Neural progenitor cell (in vitro differentiated cells): ENCODE measurements at regions not wholly inside any gene's neighbourhood (a gene's known extent, or its start where the extent isn't known, plus 50 kb on each side); places are given as distances from the start of the nearest gene placed in this dataset.

Experiments used
- DNase-seq: peaks from one replicate; pipeline ENCODE4 v3.0.0-alpha.2; 2016; ENCODE audit warnings: low spot score
- H2AFZ ChIP-seq: fragments of 200-600 bp; sonication (generic); replicated peaks from 2 replicates; pipeline ENCODE4 v1.6.1; 2016; ENCODE audit warnings: antibody characterized with exemption
- H3F3A ChIP-seq: fragments of 200-600 bp; sonication (generic); 2 replicates; pipeline ENCODE4 v1.6.1; 2016; ENCODE audit warnings: antibody characterized with exemption, low read depth
- H3K27ac ChIP-seq: fragments of 200-600 bp; sonication (generic); 2 replicates; pipeline ENCODE4 v1.5.1; 2016; ENCODE audit warnings: mild to moderate bottlenecking
- H3K27me3 ChIP-seq: fragments of 200-600 bp; sonication (generic); 2 replicates; pipeline ENCODE4 v1.6.1; 2016; ENCODE audit warnings: mild to moderate bottlenecking, moderate library complexity
- H3K36me3 ChIP-seq: fragments of 200-600 bp; sonication (generic); 2 replicates; pipeline ENCODE4 v1.5.1; 2016
- H3K4me1 ChIP-seq: fragments of 200-600 bp; sonication (generic); 2 replicates; pipeline ENCODE4 v1.6.1; 2016; ENCODE audit warnings: mixed run types
- H3K4me2 ChIP-seq: fragments of 200-600 bp; sonication (generic); 2 replicates; pipeline ENCODE4 v1.6.1; 2016
- H3K4me3 ChIP-seq: fragments of 200-600 bp; sonication (generic); 2 replicates; pipeline ENCODE4 v1.5.1; 2016
- H3K79me2 ChIP-seq: fragments of 200-600 bp; sonication (generic); 2 replicates; pipeline ENCODE4 v1.6.1; 2016; ENCODE audit warnings: low read depth
- H3K9ac ChIP-seq: fragments of 200-600 bp; sonication (generic); 2 replicates; pipeline ENCODE4 v1.6.1; 2016
- H3K9me3 ChIP-seq: fragments of 200-600 bp; sonication (generic); 2 replicates; pipeline ENCODE4 v1.5.1; 2016; ENCODE audit warnings: low read depth
- H4K20me1 ChIP-seq: fragments of 200-600 bp; sonication (generic); 2 replicates; pipeline ENCODE4 v1.6.1; 2016; ENCODE audit warnings: low read depth
- H3K27ac Mint-ChIP-seq: 3 replicates; pipeline ENCODE4 v1.8.0; 2021; ENCODE audit warnings: mixed read lengths
- H3K27me3 Mint-ChIP-seq: 2 replicates; pipeline ENCODE4 v1.8.0; 2022; ENCODE audit warnings: low read depth, mild to moderate bottlenecking, inconsistent platforms, moderate library complexity, mixed read lengths; ENCODE audit not compliant: insufficient read depth
- H3K36me3 Mint-ChIP-seq: 3 replicates; pipeline ENCODE4 v1.8.0; 2021; ENCODE audit warnings: mixed read lengths
- H3K4me1 Mint-ChIP-seq: 3 replicates; pipeline ENCODE4 v1.8.0; 2021; ENCODE audit warnings: mixed read lengths
- H3K4me3 Mint-ChIP-seq: 3 replicates; pipeline ENCODE4 v1.8.0; 2021; ENCODE audit warnings: mild to moderate bottlenecking, moderate library complexity, mixed read lengths
- H3K9me3 Mint-ChIP-seq: 3 replicates; pipeline ENCODE4 v1.8.0; 2020; ENCODE audit warnings: mixed read lengths
- EZH2 ChIP-seq: fragments of 200-600 bp; sonication (generic); IDR thresholded peaks from 2 replicates; pipeline ENCODE4 v1.6.1; 2017; ENCODE audit warnings: antibody characterized with exemption, mild to moderate bottlenecking, moderate library complexity
- EZH2phosphoT487 ChIP-seq: fragments of 200-600 bp; sonication (generic); IDR thresholded peaks from 2 replicates; pipeline ENCODE4 v1.6.1; 2017; ENCODE audit warnings: antibody characterized with exemption
- TF ChIP-seq, protein P1 (sequence below): fragments of 200-600 bp; sonication (generic); IDR thresholded peaks from 2 replicates; pipeline ENCODE4 v1.5.1; 2017; ENCODE audit warnings: antibody characterized with exemption, mild to moderate bottlenecking

DNA sequence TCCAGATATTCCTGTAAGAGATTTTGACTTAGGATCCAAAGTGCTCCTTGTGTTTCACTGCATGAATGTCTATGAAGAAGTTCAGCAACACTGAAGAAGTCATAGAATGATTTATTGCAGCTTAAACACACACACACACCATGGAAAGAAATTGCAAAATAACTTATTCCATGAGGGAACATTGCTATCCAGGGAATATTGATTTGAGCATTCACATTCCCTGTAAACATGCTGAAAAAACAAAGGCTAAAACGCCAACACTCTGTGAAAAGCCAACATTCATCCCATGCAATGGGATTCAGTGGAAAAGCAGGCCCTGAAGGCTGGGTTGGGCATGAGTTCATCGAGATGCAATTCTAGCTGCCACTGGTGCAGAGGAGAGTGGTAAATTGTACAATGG is 109.6 kb upstream of the CXCL14 start:
- H3K4me3 Mint-ChIP-seq, result no peak overlapping the region
- Histone ChIP-seq H4K20me1 (no peaks in the 10 kb centered on the region), H3K36me3 (no peaks in the 10 kb centered on the region), H3K27me3 (no peaks in the 10 kb centered on the region), H3F3A (no peaks in the 10 kb centered on the region), H3K9ac (no peak overlapping the region), H3K9me3 (no peaks in the 10 kb centered on the region), H3K27ac (no peak overlapping the region), H3K4me3 (no peak overlapping the region), H3K79me2 (no peaks in the 10 kb centered on the region), H3K4me2 (no peak overlapping the region), H3K4me1 (no peaks in the 10 kb centered on the region), H2AFZ (no peak overlapping the region)
- H3K27ac Mint-ChIP-seq, result no peak overlapping the region
- H3K27me3 Mint-ChIP-seq, result peaks cover 6% of the 10 kb centered on the region
- no peaks in the 10 kb centered on the region for H3K9me3 Mint-ChIP-seq
- no peaks in the 10 kb centered on the region for H3K36me3 Mint-ChIP-seq
- TF ChIP-seq, protein P1, sequence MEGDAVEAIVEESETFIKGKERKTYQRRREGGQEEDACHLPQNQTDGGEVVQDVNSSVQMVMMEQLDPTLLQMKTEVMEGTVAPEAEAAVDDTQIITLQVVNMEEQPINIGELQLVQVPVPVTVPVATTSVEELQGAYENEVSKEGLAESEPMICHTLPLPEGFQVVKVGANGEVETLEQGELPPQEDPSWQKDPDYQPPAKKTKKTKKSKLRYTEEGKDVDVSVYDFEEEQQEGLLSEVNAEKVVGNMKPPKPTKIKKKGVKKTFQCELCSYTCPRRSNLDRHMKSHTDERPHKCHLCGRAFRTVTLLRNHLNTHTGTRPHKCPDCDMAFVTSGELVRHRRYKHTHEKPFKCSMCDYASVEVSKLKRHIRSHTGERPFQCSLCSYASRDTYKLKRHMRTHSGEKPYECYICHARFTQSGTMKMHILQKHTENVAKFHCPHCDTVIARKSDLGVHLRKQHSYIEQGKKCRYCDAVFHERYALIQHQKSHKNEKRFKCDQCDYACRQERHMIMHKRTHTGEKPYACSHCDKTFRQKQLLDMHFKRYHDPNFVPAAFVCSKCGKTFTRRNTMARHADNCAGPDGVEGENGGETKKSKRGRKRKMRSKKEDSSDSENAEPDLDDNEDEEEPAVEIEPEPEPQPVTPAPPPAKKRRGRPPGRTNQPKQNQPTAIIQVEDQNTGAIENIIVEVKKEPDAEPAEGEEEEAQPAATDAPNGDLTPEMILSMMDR, result no peak
- no peak for TF ChIP-seq EZH2phosphoT487
- no peak for TF ChIP-seq EZH2
- peaks cover under 1% of the 10 kb centered on the region for H3K4me1 Mint-ChIP-seq
- no peak for DNase-seq

GRCh38 chr5:135683189-135683588 is 104.4 kb upstream of the CXCL14 start:
- Histone ChIP-seq H3K4me2 (no peak overlapping the region), H3K9me3 (no peaks in the 10 kb centered on the region), H2AFZ (no peak overlapping the region), H3K9ac (no peak overlapping the region), H4K20me1 (no peaks in the 10 kb centered on the region), H3K27me3 (no peaks in the 10 kb centered on the region), H3K4me3 (no peak overlapping the region), H3K4me1 (no peaks in the 10 kb centered on the region), H3K27ac (no peak overlapping the region), H3K36me3 (no peaks in the 10 kb centered on the region), H3F3A (no peaks in the 10 kb centered on the region), H3K79me2 (no peaks in the 10 kb centered on the region)
- Mint-ChIP-seq H3K4me3 (no peak overlapping the region), H3K9me3 (peaks cover 20% of the 10 kb centered on the region), H3K36me3 (no peaks in the 10 kb centered on the region), H3K4me1 (no peaks in the 10 kb centered on the region), H3K27ac (no peak overlapping the region), H3K27me3 (peaks cover 5% of the 10 kb centered on the region)
- DNase-seq, result no peak
- no peak for TF ChIP-seq EZH2
- TF ChIP-seq, protein P1, result no peak
- no peak for TF ChIP-seq EZH2phosphoT487

GRCh38 chr5:135680713-135681112 is 101.9 kb upstream of the CXCL14 start:
- Histone ChIP-seq H3K79me2 (no peaks in the 10 kb centered on the region), H3K4me3 (no peak overlapping the region), H3K4me1 (no peaks in the 10 kb centered on the region), H3K9me3 (peaks cover 4% of the 10 kb centered on the region), H3K27ac (no peak overlapping the region), H3K27me3 (no peaks in the 10 kb centered on the region), H4K20me1 (no peaks in the 10 kb centered on the region), H3K9ac (no peak overlapping the region), H3K4me2 (no peak overlapping the region), H2AFZ (no peak overlapping the region), H3K36me3 (no peaks in the 10 kb centered on the region), H3F3A (no peaks in the 10 kb centered on the region)
- Mint-ChIP-seq H3K9me3 (peaks cover 38% of the 10 kb centered on the region), H3K4me1 (no peaks in the 10 kb centered on the region), H3K36me3 (no peaks in the 10 kb centered on the region), H3K27me3 (peaks cover 2% of the 10 kb centered on the region), H3K27ac (no peak overlapping the region), H3K4me3 (no peak overlapping the region)
- DNase-seq, result no peak
- TF ChIP-seq EZH2 (no peak), EZH2phosphoT487 (no peak)
- TF ChIP-seq, protein P1, result no peak
